GM12872 (cell line): ENCODE measurements at regions not wholly inside any gene's neighbourhood (a gene's known extent, or its start where the extent isn't known, plus 50 kb on each side); places are given as distances from the start of the nearest gene placed in this dataset.

Source experiments
- TF ChIP-seq, protein P1 (sequence below): IDR thresholded peaks from 3 replicates; pipeline ENCODE4 v1.5.1; 2011; ENCODE audit warnings: low read depth, mild to moderate bottlenecking, low read length, moderate library complexity; ENCODE audit not compliant: insufficient read depth

DNA sequence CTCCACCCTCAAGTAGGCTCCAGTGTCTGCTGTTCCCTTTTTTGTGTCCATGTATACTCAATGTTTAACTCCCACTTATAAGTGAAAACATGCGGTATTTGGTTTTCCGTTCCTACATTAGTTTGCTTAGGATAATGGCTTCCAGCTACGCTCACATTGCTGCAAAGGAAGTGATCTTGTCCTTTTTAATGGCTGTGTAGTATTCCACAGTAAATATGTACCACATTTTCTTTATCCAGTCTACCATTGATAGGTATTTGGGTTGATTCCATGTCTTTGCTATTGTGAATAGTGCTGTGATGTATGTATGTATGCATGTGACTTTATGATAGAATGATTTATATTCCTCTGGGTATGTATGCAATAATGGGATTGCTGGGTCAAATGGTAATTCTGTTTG is 144.6 kb downstream of the BRD1 start:
- TF ChIP-seq, protein P1, sequence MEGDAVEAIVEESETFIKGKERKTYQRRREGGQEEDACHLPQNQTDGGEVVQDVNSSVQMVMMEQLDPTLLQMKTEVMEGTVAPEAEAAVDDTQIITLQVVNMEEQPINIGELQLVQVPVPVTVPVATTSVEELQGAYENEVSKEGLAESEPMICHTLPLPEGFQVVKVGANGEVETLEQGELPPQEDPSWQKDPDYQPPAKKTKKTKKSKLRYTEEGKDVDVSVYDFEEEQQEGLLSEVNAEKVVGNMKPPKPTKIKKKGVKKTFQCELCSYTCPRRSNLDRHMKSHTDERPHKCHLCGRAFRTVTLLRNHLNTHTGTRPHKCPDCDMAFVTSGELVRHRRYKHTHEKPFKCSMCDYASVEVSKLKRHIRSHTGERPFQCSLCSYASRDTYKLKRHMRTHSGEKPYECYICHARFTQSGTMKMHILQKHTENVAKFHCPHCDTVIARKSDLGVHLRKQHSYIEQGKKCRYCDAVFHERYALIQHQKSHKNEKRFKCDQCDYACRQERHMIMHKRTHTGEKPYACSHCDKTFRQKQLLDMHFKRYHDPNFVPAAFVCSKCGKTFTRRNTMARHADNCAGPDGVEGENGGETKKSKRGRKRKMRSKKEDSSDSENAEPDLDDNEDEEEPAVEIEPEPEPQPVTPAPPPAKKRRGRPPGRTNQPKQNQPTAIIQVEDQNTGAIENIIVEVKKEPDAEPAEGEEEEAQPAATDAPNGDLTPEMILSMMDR = no peak

GRCh38 chr22:49678842-49679170 is 148.9 kb downstream of the BRD1 start:
- TF ChIP-seq, protein P1 = no peak

DNA sequence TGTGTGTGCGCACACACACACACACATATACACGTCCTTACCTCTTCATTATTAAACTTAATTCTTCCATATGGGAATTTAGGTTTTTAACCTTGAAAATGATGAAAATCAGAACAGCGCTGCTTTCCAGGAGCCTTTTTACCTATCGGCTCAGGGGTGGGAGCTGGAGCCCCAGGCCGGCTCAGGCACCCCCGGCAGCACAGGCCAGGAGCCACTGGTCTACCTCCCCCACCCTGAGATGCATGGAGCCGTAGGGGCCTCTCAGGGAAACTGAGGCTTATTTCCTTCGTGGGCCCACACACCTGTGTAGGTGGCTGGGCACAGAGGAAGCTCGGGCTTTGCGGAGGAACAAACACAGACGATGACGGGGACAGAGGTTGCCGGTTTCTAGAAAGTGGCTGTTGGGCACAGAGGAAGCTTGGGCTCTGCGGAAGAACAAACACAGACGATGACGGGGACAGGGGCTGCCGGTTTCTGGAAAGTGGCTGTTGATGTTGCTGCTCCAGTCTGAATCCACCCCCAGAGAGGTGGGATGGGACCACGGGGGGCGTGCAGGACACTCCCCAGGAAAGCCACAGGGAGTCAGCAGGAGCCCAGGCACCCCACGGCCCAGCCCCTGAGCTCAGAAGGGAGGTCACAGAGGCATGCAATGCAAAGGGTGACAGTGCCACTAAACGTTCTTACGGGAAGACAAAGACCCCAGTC is 149.4 kb downstream of the BRD1 start:
- TF ChIP-seq, protein P1 = no peak

GRCh38 chr22:49677495-49677889 is 150.2 kb downstream of the BRD1 start:
- TF ChIP-seq, protein P1 = no peak

DNA sequence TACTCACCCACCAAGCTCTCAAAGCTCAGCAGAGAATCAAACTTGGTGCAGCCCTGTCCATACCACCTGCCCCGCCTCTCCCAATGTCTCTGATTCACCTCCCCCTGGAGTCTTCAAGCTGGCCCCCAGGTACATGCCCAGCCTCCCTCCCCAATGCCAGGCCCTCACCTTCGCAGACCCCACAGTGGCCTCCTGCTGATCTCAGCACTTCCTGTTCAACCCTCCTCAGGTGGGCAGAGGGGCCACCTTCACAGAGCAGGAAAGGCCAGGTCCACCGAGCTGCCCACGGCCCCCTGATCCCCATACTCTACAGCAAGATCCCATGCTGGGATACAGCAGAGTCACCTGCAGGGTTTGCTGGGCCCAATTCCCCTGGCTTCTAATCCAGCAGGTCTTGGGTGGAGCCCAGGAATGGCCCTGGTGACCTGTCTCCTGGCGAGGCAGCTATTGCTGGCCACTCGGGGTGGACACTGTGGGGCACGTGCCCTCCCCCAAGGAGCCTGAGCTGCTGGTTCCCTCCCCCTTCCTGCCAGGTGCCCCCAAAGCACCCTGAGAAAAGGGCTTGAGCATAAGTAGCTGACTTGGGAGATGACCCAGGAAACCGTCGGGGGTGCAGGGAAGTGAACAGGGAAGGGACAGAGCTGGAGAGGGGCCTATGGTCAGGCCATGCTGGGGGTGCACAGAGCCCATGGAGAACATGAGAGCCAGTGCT is 150.7 kb downstream of the BRD1 start:
- TF ChIP-seq, protein P1 = no peak

- TF ChIP-seq, protein P1 = no peak
Observed at GRCh38 chr22:49676230-49676629, 151.4 kb downstream of the BRD1 start.

DNA sequence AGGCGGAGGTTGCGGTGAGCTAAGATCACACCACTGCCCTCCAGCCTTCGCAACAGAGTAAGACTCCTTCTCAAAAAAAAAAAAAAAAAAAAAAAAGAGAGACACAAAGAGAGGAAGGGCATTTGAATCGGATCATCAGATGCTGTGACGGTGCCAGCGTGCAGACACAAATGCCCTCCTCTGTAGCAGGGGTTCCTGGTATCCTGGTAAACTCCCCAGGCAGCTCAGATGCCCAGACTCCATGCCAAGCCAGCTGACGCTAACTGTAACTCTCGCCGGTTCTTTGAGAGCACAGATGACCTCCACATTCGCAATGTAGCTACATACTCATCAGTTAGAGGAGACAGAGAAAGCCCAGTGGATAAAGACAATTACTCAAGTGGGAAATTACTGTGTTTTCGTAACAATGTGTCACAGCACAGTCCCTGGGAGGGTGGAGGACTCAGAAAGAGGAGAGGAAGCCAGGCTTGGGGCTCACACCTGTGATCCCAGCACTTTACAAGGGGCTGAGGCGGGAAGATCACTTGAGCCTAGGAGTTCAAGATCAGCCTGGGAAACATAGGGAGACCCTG is 153.1 kb downstream of the BRD1 start:
- TF ChIP-seq, protein P1 = no peak
